SK-N-MC (cell line): ENCODE measurements at regions not wholly inside any gene's neighbourhood (a gene's known extent, or its start where the extent isn't known, plus 50 kb on each side); places are given as distances from the start of the nearest gene placed in this dataset.
"Not testable (repeated sequence)": the region's sequence is repeated elsewhere in the genome, so short reads cannot be mapped to it uniquely, and the experiment has no call there.

Experiments used
- DNase-seq: peaks from one replicate; pipeline ENCODE4 v3.0.0-alpha.2; 2011; ENCODE audit warnings: low read depth, low spot score
- H3K27ac ChIP-seq: fragments of 200-600 bp; sonication (generic); 2 replicates; pipeline ENCODE4 v1.5.1; 2016; ENCODE audit warnings: mixed run types
- H3K36me3 ChIP-seq: fragments of 200-600 bp; sonication (generic); 2 replicates; pipeline ENCODE4 v1.6.1; 2017; ENCODE audit warnings: antibody characterized with exemption, low read length, mixed read lengths; ENCODE audit not compliant: insufficient read depth
- H3K4me3 ChIP-seq: fragments of 200-600 bp; sonication (generic); 2 replicates; pipeline ENCODE4 v1.5.1; 2016
- H3K9ac ChIP-seq: fragments of 200-600 bp; sonication (generic); 2 replicates; pipeline ENCODE4 v1.8.0; 2017; ENCODE audit warnings: mixed run types, mixed read lengths; ENCODE audit not compliant: insufficient read length
- H3K9me3 ChIP-seq: fragments of 200-600 bp; sonication (generic); 2 replicates; pipeline ENCODE4 v1.6.1; 2017; ENCODE audit warnings: low read depth, mild to moderate bottlenecking, antibody characterized with exemption, low read length, moderate library complexity, mixed read lengths
- POLR2AphosphoS5 ChIP-seq: IDR thresholded peaks from 2 replicates; pipeline ENCODE4 v1.6.1; 2012; ENCODE audit warnings: mild to moderate bottlenecking, low read depth, low read length, borderline replicate concordance

GRCh38 chr1:146413911-146414310 is 185.1 kb upstream of the NOTCH2NLA start:
- not testable (repeated sequence) for DNase-seq, H3K4me3 ChIP-seq, H3K27ac ChIP-seq, H3K9me3 ChIP-seq, H3K36me3 ChIP-seq, H3K9ac ChIP-seq

GRCh38 chr1:146411923-146412322 is 183.1 kb upstream of the NOTCH2NLA start:
- H3K4me3 ChIP-seq, H3K9me3 ChIP-seq, H3K9ac ChIP-seq, DNase-seq, H3K36me3 ChIP-seq, H3K27ac ChIP-seq: not testable (repeated sequence)

- H3K4me3 ChIP-seq = not testable (repeated sequence)
These were observed 181.1 kb upstream of the NOTCH2NLA start for GRCh38 chr1:146409817-146410441.

GRCh38 chr1:146409116-146409801 is 180.4 kb upstream of the NOTCH2NLA start:
- H3K4me3 ChIP-seq, H3K9me3 ChIP-seq, H3K9ac ChIP-seq, H3K36me3 ChIP-seq, H3K27ac ChIP-seq, DNase-seq: not testable (repeated sequence)

More at GRCh38 chr1:146409817-146410441, 181.1 kb upstream of the NOTCH2NLA start:
- not testable (repeated sequence) for H3K9ac ChIP-seq, H3K27ac ChIP-seq, H3K9me3 ChIP-seq, DNase-seq, H3K36me3 ChIP-seq
- TF ChIP-seq POLR2AphosphoS5 = peak; percentile 80

- not testable (repeated sequence) for H3K9ac ChIP-seq, H3K9me3 ChIP-seq, H3K36me3 ChIP-seq, H3K4me3 ChIP-seq, DNase-seq, H3K27ac ChIP-seq
These were observed 172.5 kb upstream of the NOTCH2NLA start for GRCh38 chr1:146401281-146401825.

- not testable (repeated sequence) for H3K4me3 ChIP-seq, DNase-seq, H3K9me3 ChIP-seq, H3K36me3 ChIP-seq, H3K9ac ChIP-seq, H3K27ac ChIP-seq
These were observed 171.6 kb upstream of the NOTCH2NLA start for GRCh38 chr1:146400173-146401121.

GRCh38 chr1:146399225-146399624 is 170.4 kb upstream of the NOTCH2NLA start:
- not testable (repeated sequence) for H3K9me3 ChIP-seq, H3K27ac ChIP-seq, H3K36me3 ChIP-seq, H3K9ac ChIP-seq, H3K4me3 ChIP-seq, DNase-seq

- DNase-seq, H3K36me3 ChIP-seq, H3K9ac ChIP-seq, H3K9me3 ChIP-seq, H3K4me3 ChIP-seq, H3K27ac ChIP-seq: not testable (repeated sequence)
These were observed 168.0 kb upstream of the NOTCH2NLA start for GRCh38 chr1:146396801-146397200.

GRCh38 chr1:146396242-146396641 is 167.4 kb upstream of the NOTCH2NLA start:
- not testable (repeated sequence) for H3K4me3 ChIP-seq, DNase-seq, H3K9me3 ChIP-seq, H3K9ac ChIP-seq, H3K36me3 ChIP-seq, H3K27ac ChIP-seq

- H3K9me3 ChIP-seq, DNase-seq: not testable (repeated sequence)
These were observed 165.0 kb upstream of the NOTCH2NLA start for GRCh38 chr1:146393796-146394195.

GRCh38 chr1:146393154-146393553 is 164.3 kb upstream of the NOTCH2NLA start:
- not testable (repeated sequence) for H3K9me3 ChIP-seq

More at GRCh38 chr1:146393796-146394195, 165.0 kb upstream of the NOTCH2NLA start:
- H3K36me3 ChIP-seq, H3K9ac ChIP-seq, H3K4me3 ChIP-seq, H3K27ac ChIP-seq: not testable (repeated sequence)

GRCh38 chr1:146389178-146389577 is 160.4 kb upstream of the NOTCH2NLA start:
- H3K9ac ChIP-seq, H3K27ac ChIP-seq, H3K36me3 ChIP-seq, H3K4me3 ChIP-seq, H3K9me3 ChIP-seq, DNase-seq: not testable (repeated sequence)

More at GRCh38 chr1:146393154-146393553, 164.3 kb upstream of the NOTCH2NLA start:
- not testable (repeated sequence) for H3K36me3 ChIP-seq, H3K4me3 ChIP-seq, H3K9ac ChIP-seq, DNase-seq, H3K27ac ChIP-seq

- not testable (repeated sequence) for H3K36me3 ChIP-seq, DNase-seq, H3K9me3 ChIP-seq
- Histone ChIP-seq H3K4me3 (peak overlapping the region; percentile 66; the same call in 1 of the 2 replicates), H3K9ac (peak overlapping the region; percentile 64), H3K27ac (peak overlapping the region; percentile 92)
These were observed 159.1 kb upstream of the NOTCH2NLA start for GRCh38 chr1:146387750-146388469.
